Left cardiac atrium (tissue), 4 donors: ENCODE measurements at regions not wholly inside any gene's neighbourhood (a gene's known extent, or its start where the extent isn't known, plus 50 kb on each side); places are given as distances from the start of the nearest gene placed in this dataset.

Experiments
- ATAC-seq, 2 donors: fragments of 200-7000 bp; cut with Tn5 transposase; one replicate each; pipeline ENCODE4 v1.9.1; 2020; ENCODE audit warnings: mild to moderate bottlenecking in 2 of 2, moderate library complexity in 2 of 2
- DNase-seq: peaks from one replicate; pipeline ENCODE4 v3.0.0-alpha.2; 2020
- intact Hi-C, 2 donors: fragments of 100-400 bp; cut with DNase I; formaldehyde crosslinking; loops; one replicate each; pipeline versions ENCODE4 v1.14.1 to v1.15.1; 2022 to 2023
- donor health status: DM: no; HTN: yes; CAD: no.
- donor health status: DM: no; HTN: yes; CAD: no; lungs with severe emphysema.
- donor health status: DM: yes; HTN: yes; CAD: no.
- donor health status: Dilated cardiomyopathy.

DNA sequence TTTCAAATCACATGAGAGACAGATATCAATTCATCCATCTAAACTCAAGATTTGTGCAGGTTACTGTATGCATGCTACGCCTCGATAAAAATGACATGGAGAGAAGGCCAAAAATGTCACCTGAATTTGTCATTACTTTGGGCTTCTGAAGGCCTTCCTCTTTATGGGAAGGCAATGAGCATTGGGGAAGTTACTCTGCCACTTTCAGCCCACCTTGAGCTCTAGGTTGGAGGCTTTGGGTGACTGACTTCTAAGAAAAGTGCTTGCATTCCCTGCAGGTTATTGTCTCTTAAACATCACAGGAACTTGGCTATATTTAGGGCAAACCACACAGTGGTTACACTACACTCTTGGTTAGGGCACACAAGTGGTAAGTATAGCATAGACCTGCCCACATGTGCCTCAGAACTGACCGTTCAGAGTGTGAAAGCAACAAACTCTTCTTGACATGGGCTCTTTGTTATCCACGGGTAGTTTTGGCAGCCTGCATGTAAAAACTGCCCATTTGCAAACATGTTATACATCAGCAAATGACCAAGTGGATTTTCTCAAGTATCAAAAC, 169.5 kb downstream of the ZNF608 start:
- intact Hi-C loops: no loop called here
- no peak for ATAC-seq
- DNase-seq: no peak

DNA sequence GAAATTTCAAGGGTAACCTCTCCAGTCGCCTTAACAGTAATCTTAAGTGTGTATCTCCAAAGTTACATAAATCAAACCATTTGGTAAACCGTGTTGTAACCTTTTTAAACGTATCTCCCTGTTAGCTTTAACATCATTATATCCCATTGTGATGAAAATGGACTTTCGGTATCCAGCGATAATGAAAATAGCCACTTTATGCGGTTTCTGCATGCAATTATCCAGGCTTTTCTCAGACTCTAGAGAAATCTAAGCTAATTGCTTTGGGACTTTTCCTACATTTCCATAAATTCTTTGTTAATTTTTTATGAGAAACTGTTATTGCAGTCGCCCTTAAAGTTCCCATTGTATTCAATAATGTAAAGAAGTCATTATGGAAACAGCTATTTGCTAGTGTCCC, 170.7 kb downstream of the ZNF608 start:
- no peak for DNase-seq
- intact Hi-C loops: no loop called here
- no peak for ATAC-seq

DNA sequence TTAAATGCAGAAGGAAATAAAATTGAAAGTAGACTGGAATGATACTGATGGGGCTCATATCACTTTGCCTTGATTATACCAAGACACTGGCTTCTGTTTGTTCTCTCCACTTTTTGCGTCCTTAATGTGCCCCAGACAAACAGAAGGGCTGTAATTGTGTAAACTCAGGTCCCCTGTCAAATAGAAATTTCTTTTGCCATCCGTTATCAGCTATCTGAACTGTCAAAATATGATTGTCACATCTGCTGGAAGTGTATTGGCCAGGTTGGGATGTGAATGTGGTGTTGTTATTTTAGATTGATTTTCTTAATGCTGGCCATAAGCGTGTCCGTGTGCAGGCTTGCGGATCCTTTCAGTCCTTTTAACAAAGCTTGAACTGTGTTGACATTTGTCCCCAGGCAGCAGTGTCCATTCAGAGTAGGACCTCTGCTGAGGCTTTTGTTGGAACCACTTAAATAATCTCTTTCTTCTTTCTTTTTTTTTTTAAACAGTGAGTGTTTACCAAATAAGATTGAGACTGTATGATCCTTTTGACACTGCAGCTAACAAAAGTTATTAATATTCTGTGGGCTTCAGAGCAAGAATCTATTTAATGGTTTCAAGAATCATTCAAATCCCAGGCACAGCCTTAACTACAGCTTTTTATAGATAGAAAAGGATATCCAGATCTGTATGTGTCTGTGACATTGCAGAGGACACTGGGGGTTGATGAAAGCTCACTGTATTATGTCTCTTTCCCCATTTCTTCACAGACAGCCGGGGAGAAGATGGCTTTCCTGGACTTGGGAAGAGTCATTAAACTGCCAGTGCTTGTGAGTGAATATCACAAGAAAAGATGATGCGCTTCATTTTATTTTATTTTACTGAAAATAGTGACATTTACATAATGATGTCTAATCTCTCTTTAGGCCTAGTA, 171.7 kb downstream of the ZNF608 start:
- intact Hi-C loops: no loop called here
- no peak for DNase-seq
- peak in 1 of 2 donors; percentile 65 for ATAC-seq

DNA sequence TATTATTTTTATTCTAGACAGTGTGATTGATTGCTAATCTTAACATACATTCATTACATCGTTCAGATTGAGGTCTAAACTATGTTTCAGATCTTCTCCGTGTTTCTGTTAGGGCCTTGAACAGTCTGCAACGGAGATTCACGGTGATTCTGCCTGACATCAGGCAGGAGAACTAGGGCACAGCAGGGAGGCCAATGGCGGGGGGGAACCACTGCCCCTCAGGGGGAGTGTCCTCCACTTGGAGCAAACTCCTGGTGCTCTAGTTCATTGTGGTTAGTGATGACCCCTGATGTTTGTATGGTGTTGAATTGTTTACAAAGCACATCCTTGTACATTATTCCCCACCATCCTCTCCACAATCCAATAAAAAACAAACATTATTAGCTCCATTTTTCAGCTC, 173.5 kb downstream of the ZNF608 start:
- ATAC-seq (no peak), DNase-seq (no peak)
- intact Hi-C loops: no loop called here

DNA sequence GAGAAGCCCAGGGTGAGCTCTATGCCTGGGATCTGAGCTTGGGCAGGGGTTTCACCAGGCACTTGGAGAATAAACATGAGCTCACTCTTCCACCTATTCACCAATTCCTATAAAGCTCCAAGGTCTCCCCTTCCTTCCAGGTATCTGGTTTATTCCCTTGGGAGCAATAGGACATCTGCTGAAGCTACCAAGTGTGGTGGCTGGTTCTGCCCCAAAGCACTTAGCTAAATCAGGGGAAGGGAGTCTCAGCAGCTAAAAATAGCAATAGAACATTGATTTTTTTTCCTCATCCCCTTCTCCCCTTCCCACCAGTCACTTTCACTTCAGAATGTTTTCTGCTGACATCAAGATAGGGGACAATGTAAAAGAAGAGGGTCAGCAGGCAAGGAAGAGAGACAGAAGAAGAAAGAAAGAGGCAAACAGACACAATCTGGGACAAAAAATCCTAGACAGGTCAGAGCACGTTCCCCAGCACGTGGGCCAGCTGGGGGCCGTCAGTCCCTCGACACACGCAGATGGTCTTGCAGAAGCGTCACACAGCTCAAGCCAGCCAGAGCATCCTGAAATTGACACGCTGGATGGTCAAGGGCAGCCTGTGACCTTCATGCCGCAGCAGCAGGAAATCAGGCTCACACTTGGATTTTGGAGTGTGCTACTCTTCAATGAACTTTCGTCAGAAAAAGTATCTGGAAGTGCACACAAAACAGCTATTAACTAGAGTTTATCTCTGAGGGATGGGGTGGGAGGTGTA, 176.0 kb downstream of the ZNF608 start:
- intact Hi-C loops: no loop called here
- ATAC-seq (no peak), DNase-seq (no peak)

DNA sequence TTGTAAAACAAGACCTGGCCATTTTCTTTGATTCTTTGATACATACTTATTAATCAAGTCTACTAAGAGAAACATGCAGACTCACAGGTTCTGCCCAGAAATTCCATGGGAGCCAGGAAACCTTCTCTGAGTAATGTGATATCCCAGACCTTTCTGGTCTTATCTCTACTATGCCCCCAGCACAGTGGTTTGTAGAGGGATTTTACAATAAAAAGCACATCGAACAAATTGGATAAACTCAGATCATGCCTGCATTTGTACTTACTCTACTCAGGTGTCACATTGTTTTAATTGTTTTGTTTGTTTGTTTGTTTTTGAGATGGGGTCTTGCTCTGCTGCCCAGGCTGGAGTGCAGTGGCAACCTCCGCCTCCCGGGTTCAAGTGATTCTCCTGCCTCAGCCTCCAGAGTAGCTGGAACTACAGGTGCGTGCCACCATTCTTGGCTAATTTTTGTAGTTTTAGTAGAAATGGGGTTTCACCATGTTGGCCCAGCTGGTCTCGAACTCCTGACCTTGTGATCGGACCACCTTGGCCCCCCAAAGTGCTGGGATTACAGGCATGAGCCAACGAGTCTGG, 179.5 kb downstream of the ZNF608 start:
- ATAC-seq (no peak), DNase-seq (no peak)
- intact Hi-C loops: no loop called here

DNA sequence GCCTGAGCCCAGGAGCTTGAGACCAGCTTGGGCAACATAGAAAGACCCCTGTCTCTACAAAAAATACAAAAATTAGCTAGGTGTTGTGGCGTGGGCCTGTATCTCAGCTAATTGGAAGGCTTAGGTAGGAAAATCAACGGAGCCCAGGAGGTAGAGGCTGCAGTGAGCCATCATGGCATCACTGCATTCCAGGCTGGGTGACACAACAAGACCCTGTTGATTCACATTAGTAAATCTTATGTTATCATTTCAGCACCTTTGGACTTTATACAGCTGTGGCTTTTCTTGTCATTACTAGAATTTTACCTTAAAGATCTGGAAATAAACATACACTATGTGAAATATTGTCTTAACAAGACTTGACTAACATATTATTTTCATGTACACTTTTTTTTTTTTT, 185.0 kb downstream of the ZNF608 start:
- intact Hi-C loops: no loop called here
- ATAC-seq (no peak), DNase-seq (no peak)

DNA sequence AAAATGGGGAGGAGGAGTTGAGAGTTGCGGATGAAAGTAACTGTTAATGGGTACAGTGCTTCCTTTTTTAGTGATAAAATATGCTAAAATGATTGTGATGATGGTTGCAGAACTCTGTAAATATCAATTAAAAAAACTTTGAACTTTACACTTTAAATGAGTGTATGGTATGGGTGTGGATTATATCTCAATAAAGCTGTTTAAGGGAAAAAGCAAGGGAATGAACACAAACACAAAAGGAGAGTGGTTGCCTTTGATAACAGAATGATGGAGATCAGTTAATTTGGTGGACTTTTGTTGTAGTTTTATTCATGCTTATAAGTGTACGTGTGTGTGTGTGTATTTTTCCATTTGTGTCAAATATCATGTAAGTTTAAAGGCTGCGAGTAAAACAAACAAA, 186.1 kb downstream of the ZNF608 start:
- intact Hi-C loops: no loop called here
- ATAC-seq: no peak
- no peak for DNase-seq

DNA sequence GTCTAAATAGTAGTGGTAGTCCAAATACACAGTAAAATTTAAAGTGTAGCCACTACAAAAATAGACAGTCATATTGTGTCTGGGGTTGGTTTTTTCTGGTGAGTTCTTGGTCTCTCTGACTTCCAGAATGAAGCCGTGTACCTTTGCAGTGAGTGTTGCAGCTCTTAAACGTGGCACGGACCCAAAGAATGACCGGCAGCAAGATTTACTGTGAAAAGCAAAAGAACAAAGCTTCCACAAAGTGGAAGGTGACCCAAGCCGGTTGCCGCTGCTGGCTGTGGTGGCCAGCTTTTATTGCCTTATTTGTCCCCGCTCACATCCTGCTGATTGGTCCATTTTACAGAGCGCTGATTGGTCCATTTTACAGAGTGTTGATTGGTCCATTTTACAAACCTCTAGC, 188.7 kb downstream of the ZNF608 start:
- intact Hi-C loops: no loop called here
- DNase-seq (no peak), ATAC-seq (no peak)

DNA sequence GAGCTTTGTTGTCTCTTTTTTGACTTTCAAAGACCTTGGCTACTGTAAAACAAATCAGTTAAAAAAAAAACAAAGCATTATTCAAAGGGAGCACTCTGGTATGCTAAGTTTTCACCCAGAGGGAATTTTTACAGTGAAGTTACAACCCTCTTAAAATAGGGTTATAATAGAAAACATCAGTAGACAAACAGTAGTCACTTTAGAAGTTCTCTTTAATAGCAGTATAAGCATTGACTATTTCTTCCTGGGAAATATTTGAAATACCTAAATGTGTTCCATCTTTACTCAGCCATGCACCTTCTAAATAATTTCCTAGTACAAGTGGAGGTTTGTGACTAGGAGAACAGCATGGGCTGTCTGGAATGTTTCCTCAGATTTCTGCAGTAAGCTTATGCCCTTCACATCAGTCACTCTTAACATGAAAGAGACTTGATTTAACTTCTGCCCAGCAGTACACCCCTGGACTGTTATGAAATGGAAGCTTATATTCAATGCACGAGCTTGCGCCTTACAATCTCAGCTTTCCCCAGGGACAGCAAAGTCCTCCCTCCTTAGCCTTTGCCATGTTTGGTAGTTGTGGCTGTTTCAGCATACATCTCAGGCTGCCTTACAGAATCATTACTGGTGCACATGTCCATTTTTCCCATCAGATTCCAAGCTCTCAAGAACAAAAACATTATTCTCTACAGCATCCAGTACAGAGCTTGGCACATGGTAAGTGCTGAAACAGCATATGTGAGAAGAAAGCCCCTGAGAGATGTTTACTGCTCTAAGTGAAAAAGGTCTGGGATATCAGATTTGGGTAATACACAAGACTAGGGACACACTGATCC, 191.5 kb downstream of the ZNF608 start:
- ATAC-seq: no peak
- no peak for DNase-seq
- intact Hi-C loops: no loop called here

DNA sequence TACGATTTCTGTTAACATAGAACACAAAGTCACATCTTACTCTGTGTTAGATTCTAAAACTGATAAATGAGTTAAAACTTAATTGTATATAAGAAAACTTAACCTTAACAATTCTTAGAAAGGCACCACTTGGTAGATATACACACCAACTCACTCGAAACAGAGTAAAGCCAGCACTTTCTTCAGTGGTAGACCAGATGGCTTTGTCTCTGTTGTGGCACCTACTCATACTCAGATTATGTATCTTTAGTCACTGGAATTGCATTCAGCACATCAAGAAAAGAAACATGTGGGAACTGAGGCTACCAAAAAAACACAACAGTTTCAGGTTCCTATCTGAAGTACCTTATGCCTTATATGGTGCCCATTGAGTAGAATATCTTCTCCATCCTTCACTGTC, 192.5 kb downstream of the ZNF608 start:
- intact Hi-C loops: no loop called here
- no peak for DNase-seq
- no peak for ATAC-seq

DNA sequence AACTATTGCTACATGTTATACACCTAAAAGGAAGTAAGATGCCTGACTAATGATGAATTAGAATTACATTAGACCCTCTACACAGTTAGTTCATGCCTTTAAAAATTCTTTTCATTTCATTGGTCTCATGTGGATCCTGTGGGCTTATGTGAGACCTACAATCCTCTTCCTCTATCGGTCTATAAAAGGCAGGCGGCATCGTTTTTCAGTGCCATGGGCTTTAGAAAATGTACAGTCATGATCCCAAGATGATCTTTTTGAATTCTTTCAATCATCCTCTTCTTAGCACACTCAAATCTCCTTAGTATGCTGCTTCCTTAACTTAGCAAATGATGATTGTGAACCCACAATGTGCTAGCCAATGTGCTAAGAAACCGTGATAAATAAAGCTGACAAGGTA, 193.9 kb downstream of the ZNF608 start:
- ATAC-seq (no peak), DNase-seq (no peak)
- intact Hi-C loops: no loop called here

DNA sequence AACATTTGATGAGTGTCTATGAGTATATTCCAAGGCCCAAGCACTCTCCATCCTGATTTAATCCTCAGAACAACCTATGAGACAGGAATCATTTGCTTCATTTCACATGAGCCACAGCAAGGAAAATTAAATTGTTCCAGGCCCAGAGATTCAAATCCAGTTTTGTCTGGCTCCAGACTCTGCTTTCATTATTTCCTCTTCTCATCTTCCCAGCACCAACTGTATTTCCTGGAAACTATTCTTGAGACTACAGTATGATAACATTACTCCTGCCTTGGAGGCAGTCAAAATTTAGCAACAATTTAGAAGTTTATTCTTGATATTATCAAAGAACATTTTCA, 194.5 kb downstream of the ZNF608 start:
- ATAC-seq (no peak), DNase-seq (no peak)
- intact Hi-C loops: no loop called here

DNA sequence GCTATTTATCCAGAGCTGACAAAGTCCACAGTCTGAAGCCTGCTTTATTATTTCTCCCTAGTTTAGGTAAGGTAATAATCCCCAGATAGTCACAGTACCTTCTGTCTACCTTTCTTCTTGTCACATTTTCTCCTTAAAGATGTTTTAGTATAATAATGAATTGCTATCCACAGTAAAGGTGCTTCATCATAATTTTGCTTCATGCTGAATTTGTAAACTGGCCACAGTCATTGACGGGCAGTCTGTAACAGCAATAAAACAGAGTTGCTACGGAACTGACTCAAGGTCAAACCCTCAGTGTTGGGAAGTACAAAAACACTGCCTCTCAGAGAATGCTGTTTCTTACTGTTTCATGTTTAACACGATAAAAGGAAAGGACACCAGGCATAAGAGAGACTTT, 195.7 kb downstream of the ZNF608 start:
- intact Hi-C loops: no loop called here
- ATAC-seq (no peak), DNase-seq (no peak)

DNA sequence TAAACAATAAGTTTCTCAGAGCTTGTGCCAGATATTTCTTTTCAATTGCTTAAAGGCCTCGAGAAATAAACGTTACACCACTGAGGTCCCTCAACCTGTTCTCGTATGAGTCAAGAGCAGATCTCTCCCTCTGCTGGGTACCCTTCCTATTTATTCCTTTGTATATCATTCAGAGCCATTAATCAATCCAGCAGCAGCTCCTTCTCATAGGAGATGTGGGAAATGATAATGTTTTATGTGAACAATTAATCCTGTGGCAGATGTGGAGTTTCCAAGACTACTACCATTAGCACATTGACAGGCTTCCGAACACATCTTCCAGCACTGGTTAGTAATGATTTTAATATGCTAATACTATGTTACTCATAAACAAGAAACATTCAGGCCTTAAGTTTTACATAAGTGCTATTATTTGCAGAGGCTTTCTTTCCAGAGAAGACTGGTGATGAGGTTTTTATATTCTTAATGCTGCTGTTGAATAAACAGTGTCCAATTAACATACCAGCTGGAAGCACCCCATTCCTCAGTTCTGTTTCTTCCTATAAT, 196.5 kb downstream of the ZNF608 start:
- no peak for ATAC-seq
- DNase-seq: no peak
- intact Hi-C loops: no loop called here

DNA sequence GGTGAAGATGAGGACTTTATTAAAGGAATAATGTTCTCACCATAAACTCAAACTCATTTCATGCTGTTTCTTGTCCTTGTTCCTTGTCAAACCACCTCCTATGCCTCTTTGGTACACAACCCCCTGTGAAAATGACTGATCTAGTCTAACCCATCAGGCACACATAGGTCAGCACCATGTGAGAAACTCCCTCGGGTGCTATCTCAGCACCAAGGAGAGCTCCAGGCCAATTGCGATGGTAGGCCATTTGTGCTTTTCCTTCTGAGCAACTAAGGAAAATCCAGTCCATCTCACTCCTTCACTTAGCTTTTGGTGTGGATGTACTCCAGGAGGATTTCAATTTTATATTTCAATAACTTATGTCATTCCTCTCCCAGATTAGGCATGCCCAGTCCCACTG, 199.8 kb downstream of the ZNF608 start:
- ATAC-seq (no peak), DNase-seq (no peak)
- intact Hi-C loops: no loop called here

DNA sequence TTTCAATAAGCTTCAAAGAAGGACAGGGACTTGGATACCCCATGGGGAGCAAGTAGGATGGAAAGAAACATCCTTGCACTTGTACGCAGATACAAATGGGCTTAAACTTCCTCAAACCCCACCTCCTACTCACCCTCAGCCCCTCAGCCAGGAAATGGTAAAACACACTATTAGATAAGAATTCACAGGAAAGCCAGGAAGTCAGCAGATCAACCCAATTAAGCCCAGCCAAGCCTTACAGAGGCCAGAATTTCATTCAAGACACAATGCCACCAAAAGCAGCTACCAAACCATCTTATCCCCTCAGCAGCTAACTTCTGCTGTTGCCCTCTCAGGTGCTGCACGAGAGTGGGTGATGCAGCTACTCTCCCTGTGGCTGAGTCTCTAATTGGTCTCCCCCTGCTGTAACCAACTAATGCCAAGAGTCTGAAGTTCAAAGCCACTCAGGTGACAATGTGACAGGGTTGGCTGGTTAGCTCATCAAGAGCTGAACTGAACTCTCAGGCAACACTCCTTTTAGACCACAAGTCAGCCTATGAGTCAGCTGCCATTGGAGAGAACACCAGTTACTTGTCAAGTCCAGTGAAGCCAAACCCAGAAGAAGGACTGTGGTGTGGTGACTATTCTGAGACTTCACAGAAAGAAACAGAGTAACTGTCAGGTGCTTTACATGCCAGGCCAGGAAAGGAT, 201.9 kb downstream of the ZNF608 start:
- no peak for DNase-seq
- ATAC-seq: no peak
- intact Hi-C loops: no loop called here

DNA sequence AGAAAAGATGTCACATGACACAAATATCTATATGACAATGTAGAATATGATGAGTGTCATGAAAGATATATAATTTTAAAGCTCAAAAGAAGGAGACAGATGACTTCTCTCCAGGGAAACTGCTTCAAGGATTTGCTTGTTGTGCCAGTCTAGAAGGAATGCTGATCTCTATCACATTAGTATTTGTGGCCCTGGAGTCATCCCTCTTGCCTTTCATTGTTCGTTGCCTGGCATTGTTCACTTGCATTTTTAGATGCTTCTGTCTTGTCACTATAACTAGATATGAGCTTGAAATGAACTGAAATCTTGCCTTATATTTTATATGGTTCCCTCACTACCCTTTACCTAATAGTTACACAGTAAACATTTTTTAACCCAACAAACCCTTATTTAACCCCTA, 207.5 kb downstream of the ZNF608 start:
- no peak for ATAC-seq
- intact Hi-C loops: no loop called here
- no peak for DNase-seq

DNA sequence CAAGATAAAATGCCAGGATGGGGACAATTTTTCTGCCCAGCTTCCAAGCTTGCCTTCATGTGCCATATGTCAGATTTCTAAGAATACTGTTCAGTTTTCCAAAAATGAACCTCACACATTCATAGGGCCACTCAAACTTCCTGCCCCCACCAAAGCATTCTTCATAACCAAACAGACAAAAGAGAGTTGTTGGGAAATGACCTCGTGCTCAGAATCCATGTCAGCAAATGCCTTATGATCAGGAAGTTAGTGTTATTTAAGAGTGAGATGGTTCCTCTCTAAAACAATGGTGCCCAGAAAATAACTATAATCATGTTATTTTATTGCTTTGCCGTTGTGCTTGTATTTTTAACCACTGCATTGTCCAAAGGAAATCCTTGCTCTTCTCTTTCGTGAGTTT, 208.2 kb downstream of the ZNF608 start:
- intact Hi-C loops: no loop called here
- no peak for DNase-seq
- ATAC-seq: no peak
